BLaER1 treated with 17β-estradiol and CSF1 and Interleukin-3, amounts not matched to agents 10 nM and 100 nM (cell line): ENCODE measurements at regions not wholly inside any gene's neighbourhood (a gene's known extent, or its start where the extent isn't known, plus 50 kb on each side); places are given as distances from the start of the nearest gene placed in this dataset.
"Not testable (repeated sequence)": the region's sequence is repeated elsewhere in the genome, so short reads cannot be mapped to it uniquely, and the experiment has no call there.

Experiments used
- H3K27ac ChIP-seq, 11 experiments: shearing (Covaris generic); formaldehyde crosslinking; 2 replicates each; pipeline ENCODE4 v1.8.1; 2022
- H3K27me3 ChIP-seq, 11 experiments: shearing (Covaris generic); formaldehyde crosslinking; 2 replicates each; pipeline ENCODE4 v1.8.1; 2022
- H3K36me3 ChIP-seq, 11 experiments: shearing (Covaris generic); formaldehyde crosslinking; 2 replicates each; pipeline ENCODE4 v1.8.1; 2022
- H3K4me1 ChIP-seq, 10 experiments: shearing (Covaris generic); formaldehyde crosslinking; 2 replicates each; pipeline ENCODE4 v1.8.1; 2022
- H3K4me2 ChIP-seq, 11 experiments: shearing (Covaris generic); formaldehyde crosslinking; 2 replicates each; pipeline ENCODE4 v1.8.1; 2022
- H3K4me3 ChIP-seq, 10 experiments: shearing (Covaris generic); formaldehyde crosslinking; 2 replicates each; pipeline ENCODE4 v1.8.1; 2022
- H3K9ac ChIP-seq, 11 experiments: shearing (Covaris generic); formaldehyde crosslinking; 2 replicates each; pipeline ENCODE4 v1.8.1; 2022
- H3K9me3 ChIP-seq, 11 experiments: shearing (Covaris generic); formaldehyde crosslinking; replicated peaks in 1 of 11; 2 replicates each; pipeline ENCODE4 v1.8.1; 2022
- H4K20me1 ChIP-seq, 11 experiments: shearing (Covaris generic); formaldehyde crosslinking; 2 replicates each; pipeline ENCODE4 v1.8.1; 2022
- Cebpa-rat ChIP-seq, 11 experiments: shearing (Covaris generic); IDR thresholded peaks; 2 replicates each; pipeline ENCODE4 v1.8.1; 2022

- H3K4me3 ChIP-seq, result no peak overlapping the region
- no peaks in the 10 kb centered on the region for H3K36me3 ChIP-seq
- H3K4me1 ChIP-seq, result no peaks in the 10 kb centered on the region
- TF ChIP-seq Cebpa-rat (IDR thresholded peaks at IDR 0.05), result no peak
- no peak overlapping the region for H3K27ac ChIP-seq
- H3K9me3 ChIP-seq, result no peaks in the 10 kb centered on the region
- H3K4me2 ChIP-seq, result no peak overlapping the region
- H4K20me1 ChIP-seq, result no peaks in the 10 kb centered on the region
- H3K9ac ChIP-seq, result no peak overlapping the region
- no peaks in the 10 kb centered on the region for H3K27me3 ChIP-seq
Measured at GRCh38 chr2:234796045-234796591, 155.7 kb upstream of the SH3BP4 start.

DNA sequence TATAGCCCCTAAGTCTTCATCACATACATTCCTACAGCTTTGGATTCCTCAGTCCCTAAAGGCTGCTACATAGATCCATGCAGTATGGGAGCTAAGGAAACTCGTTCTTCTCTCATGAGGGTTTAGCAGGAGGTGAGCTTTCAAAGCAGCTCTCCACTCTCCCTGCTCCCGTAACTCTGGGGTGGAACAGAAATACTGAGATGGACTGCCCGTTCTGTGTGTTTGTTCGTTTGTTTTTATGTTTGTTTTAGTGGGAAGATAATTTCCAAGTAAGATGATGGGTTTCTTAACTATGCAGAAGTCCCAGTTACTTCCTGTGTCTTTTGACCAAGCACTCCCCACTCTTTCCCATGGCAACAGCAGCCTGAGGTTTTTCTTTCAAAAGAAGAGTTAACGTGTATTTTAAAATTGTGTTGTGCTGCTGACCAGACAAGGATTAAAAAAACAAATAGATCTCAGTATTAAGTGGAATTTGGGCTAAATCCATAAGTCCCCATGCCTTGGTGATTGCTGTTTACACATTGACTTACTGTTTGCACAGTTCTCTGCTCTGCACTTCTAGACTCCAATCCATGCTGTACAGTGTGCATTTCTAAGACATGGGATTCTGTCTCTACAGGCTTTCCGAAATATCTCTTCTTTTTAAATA, 156.4 kb upstream of the SH3BP4 start:
- Histone ChIP-seq H3K27me3 (no peaks in the 10 kb centered on the region), H3K4me2 (no peak overlapping the region), H3K4me1 (no peaks in the 10 kb centered on the region), H3K27ac (no peak overlapping the region), H3K36me3 (no peaks in the 10 kb centered on the region), H3K4me3 (no peak overlapping the region), H3K9me3 (no peaks in the 10 kb centered on the region), H4K20me1 (no peaks in the 10 kb centered on the region), H3K9ac (no peak overlapping the region)
- no peak for TF ChIP-seq Cebpa-rat (IDR thresholded peaks at IDR 0.05)

DNA sequence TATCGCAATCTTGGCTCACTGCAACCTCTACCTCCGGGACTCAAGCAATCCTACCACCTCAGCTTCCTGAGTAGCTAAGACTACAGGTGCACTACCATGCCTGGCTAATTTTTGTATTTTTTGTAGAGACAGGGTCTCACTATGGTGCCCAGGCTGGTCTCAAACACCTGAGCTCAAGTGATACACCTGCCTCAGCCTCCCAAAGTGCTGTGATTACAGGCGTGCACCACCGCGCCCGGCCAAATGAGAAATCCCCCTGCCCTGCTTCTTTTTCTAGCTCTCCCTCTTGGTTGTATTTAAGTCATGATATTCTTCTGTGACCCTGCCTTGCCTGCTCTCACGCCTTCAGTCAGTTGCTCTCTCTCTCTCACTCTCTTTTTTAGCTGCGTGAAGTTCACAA, 157.0 kb upstream of the SH3BP4 start:
- no peak overlapping the region for H3K4me2 ChIP-seq
- no peaks in the 10 kb centered on the region for H3K36me3 ChIP-seq
- no peak for TF ChIP-seq Cebpa-rat (IDR thresholded peaks at IDR 0.05)
- no peak overlapping the region for H3K4me3 ChIP-seq
- no peaks in the 10 kb centered on the region for H3K9me3 ChIP-seq
- no peak overlapping the region for H3K27ac ChIP-seq
- H3K9ac ChIP-seq, result no peak overlapping the region
- H3K27me3 ChIP-seq, result no peaks in the 10 kb centered on the region
- no peaks in the 10 kb centered on the region for H3K4me1 ChIP-seq
- H4K20me1 ChIP-seq, result no peaks in the 10 kb centered on the region

DNA sequence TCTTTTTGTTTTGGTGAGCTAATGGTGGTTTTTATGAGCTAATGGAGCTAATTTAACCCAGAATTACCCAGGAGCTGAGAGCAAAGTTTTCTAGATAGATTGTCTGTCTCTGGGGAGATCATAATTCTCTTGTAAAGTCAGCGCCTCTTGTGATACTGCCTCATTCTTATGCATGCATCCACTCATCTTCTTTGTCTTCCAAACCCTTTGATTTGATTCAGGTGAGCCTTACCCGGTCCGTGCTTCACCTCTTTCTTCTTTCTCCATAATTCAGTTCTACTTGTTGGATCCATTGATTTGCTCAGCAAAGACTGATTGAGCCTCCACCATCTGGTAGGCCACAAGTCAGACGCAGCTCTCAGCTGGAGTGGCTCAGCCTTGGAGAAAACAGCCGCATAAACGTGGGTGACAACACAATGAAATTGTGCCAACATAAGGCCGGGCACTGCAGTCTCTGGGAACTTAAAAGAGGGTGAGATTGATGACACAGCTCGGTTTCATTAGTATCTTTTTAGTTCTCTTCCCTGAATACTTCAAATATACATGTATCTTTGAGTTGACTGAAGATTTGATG, 158.5 kb upstream of the SH3BP4 start:
- no peak overlapping the region for H3K4me2 ChIP-seq
- TF ChIP-seq Cebpa-rat (IDR thresholded peaks at IDR 0.05), result no peak
- no peak overlapping the region for H3K9ac ChIP-seq
- H3K4me1 ChIP-seq, result no peaks in the 10 kb centered on the region
- H3K36me3 ChIP-seq, result no peaks in the 10 kb centered on the region
- H3K9me3 ChIP-seq, result no peaks in the 10 kb centered on the region
- H4K20me1 ChIP-seq, result no peaks in the 10 kb centered on the region
- H3K27me3 ChIP-seq, result no peaks in the 10 kb centered on the region
- no peak overlapping the region for H3K27ac ChIP-seq
- H3K4me3 ChIP-seq, result no peak overlapping the region

DNA sequence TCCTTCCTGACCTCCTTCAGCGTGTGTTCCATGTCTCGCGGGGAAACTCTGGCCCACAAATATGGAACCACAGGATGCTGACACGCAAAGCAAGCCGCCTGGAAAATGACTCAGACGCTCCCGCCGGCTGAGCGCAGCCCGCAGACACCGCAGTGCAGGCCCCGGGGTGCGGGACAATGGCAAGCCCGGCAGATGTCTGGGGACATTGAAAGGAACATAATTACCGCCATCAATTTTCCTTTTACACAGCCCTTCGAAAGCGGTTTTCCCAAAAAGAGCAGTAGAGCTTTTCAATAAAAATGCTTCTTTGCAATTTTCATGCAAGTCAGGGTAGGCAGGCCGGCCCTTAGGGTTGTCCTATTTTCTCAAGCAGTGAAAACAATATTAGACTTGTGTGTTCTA, 159.2 kb upstream of the SH3BP4 start:
- Histone ChIP-seq H4K20me1 (no peaks in the 10 kb centered on the region), H3K4me3 (no peak overlapping the region), H3K36me3 (no peaks in the 10 kb centered on the region), H3K27ac (no peak overlapping the region), H3K4me2 (no peak overlapping the region), H3K9me3 (no peaks in the 10 kb centered on the region), H3K9ac (no peak overlapping the region), H3K4me1 (no peaks in the 10 kb centered on the region), H3K27me3 (no peaks in the 10 kb centered on the region)
- TF ChIP-seq Cebpa-rat (IDR thresholded peaks at IDR 0.05), result no peak

DNA sequence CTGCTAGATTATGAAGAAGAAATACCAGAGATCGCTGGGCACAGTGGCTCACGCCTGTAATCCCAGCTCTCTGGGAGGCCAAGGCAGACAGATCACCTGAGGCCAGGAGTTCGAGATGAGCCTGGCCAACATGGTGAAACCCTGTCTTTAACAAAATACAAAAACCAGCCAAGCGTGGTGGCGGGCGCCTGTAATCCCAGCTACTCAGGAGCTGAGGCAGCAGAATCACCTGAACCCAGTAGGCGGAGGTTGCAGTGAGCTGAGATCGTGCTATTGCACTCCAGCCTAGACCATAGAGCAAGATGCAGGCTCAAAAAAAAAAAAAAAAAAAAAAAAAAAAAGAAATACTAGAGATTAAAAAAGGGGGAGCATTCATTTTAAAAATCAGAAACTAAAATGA, 159.7 kb upstream of the SH3BP4 start:
- H3K4me2 ChIP-seq, H3K4me1 ChIP-seq, H4K20me1 ChIP-seq, H3K27ac ChIP-seq, H3K9ac ChIP-seq, H3K27me3 ChIP-seq, H3K36me3 ChIP-seq, H3K9me3 ChIP-seq, H3K4me3 ChIP-seq: not testable (repeated sequence)

GRCh38 chr2:234790380-234790779, 161.4 kb upstream of the SH3BP4 start:
- Histone ChIP-seq H3K27ac (no peak overlapping the region), H4K20me1 (no peaks in the 10 kb centered on the region), H3K9ac (no peak overlapping the region), H3K4me2 (no peak overlapping the region), H3K36me3 (no peaks in the 10 kb centered on the region), H3K4me3 (no peak overlapping the region), H3K9me3 (no peaks in the 10 kb centered on the region), H3K4me1 (peaks cover 0 to 10% (median 2%) of the 10 kb centered on the region in 10 experiments; a peak in 6 of 20 replicates), H3K27me3 (no peaks in the 10 kb centered on the region)
- TF ChIP-seq Cebpa-rat (IDR thresholded peaks at IDR 0.05), result no peak

DNA sequence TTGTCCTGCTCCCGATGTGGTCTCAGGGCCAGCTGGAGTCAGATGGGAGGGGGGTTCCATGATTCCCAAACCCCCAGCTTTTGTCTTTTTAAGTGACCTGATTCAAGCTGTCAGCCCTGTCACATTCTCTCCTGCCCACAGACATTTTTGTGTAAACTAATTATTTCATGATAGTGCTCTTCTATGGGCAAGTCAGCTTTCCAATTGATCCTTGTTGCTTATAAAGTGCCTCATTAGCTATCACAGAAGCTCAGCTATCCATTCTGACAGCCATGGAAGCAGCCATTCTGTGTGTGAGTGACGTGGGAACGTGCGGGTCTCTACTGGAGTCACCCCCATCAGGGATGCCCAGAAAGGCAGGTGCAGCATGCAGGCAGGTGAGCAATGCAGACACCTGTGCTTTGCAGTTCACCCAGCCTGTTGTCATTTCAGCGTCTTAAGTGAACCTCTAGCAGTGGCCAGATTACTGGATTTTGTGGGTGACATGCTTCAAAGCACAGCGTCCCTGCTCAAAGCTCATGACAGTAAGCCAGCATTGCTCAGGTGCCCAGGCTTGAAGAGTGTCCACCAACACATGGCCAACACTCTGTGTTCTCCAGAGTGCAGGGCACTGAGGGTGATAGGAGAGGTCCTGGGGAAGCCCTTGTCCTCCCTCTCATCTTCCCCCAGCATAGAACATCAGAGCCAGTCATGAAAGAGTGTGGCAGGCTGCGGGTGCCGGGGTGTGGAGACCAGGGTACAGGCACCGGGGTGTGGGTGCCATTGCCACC, 162.1 kb upstream of the SH3BP4 start:
- no peaks in the 10 kb centered on the region for H3K36me3 ChIP-seq
- no peaks in the 10 kb centered on the region for H3K9me3 ChIP-seq
- H3K9ac ChIP-seq, result no peak overlapping the region
- no peak overlapping the region for H3K27ac ChIP-seq
- no peaks in the 10 kb centered on the region for H4K20me1 ChIP-seq
- peaks cover 0 to 10% (median 2%) of the 10 kb centered on the region in 10 experiments; a peak in 6 of 20 replicates for H3K4me1 ChIP-seq
- no peak overlapping the region for H3K4me3 ChIP-seq
- no peak overlapping the region for H3K4me2 ChIP-seq
- no peak for TF ChIP-seq Cebpa-rat (IDR thresholded peaks at IDR 0.05)
- no peaks in the 10 kb centered on the region for H3K27me3 ChIP-seq

GRCh38 chr2:234788841-234789240, 163.0 kb upstream of the SH3BP4 start:
- peaks cover 0 to 10% (median 2%) of the 10 kb centered on the region in 10 experiments; a peak in 6 of 20 replicates for H3K4me1 ChIP-seq
- TF ChIP-seq Cebpa-rat (IDR thresholded peaks at IDR 0.05), result no peak
- H4K20me1 ChIP-seq, result no peaks in the 10 kb centered on the region
- no peaks in the 10 kb centered on the region for H3K36me3 ChIP-seq
- H3K9me3 ChIP-seq, result peaks cover under 1 to 6% (median 5%) of the 10 kb centered on the region in 11 experiments; a peak in 18 of 22 replicates
- no peaks in the 10 kb centered on the region for H3K27me3 ChIP-seq
- H3K4me3 ChIP-seq, result no peak overlapping the region
- no peak overlapping the region for H3K4me2 ChIP-seq
- no peak overlapping the region for H3K9ac ChIP-seq
- no peak overlapping the region for H3K27ac ChIP-seq
